NCI-H2196 treated with DMSO at 0.1 percent for 48 hours (cell line): ENCODE measurements at regions not wholly inside any gene's neighbourhood (a gene's known extent, or its start where the extent isn't known, plus 50 kb on each side); places are given as distances from the start of the nearest gene placed in this dataset.
A peak's percentile ranks its signal among the peaks of the same experiment; 100 is the strongest.

Experiments
- DNase-seq: peaks from one replicate; lab custom pipeline; 2025; ENCODE audit not compliant: unreplicated experiment; lab: John Stamatoyannopoulos, UW

- no peak for DNase-seq
These were observed 188.4 kb upstream of the KLF12 start for GRCh38 chr13:74322562-74322961.

GRCh38 chr13:74320282-74320681 lies 186.1 kb upstream of the KLF12 start:
- no peak for DNase-seq

GRCh38 chr13:74316547-74316946 lies 182.3 kb upstream of the KLF12 start:
- no peak for DNase-seq

- DNase-seq: no peak
These were observed 172.3 kb upstream of the KLF12 start for GRCh38 chr13:74306496-74306895.

- DNase-seq: no peak
These were observed 171.7 kb upstream of the KLF12 start for GRCh38 chr13:74305876-74306275.

GRCh38 chr13:74301258-74301935 lies 167.2 kb upstream of the KLF12 start:
- no peak for DNase-seq

GRCh38 chr13:74300162-74300561 lies 166.0 kb upstream of the KLF12 start:
- DNase-seq: no peak

GRCh38 chr13:74299721-74300120 lies 165.5 kb upstream of the KLF12 start:
- no peak for DNase-seq

GRCh38 chr13:74298923-74299322 lies 164.7 kb upstream of the KLF12 start:
- no peak for DNase-seq

GRCh38 chr13:74289861-74290773 lies 155.9 kb upstream of the KLF12 start:
- peak; percentile 70 for DNase-seq

- no peak for DNase-seq
These were observed 154.9 kb upstream of the KLF12 start for GRCh38 chr13:74289107-74289506.

- no peak for DNase-seq
These were observed 154.2 kb upstream of the KLF12 start for GRCh38 chr13:74288361-74288911.

- DNase-seq: peak; percentile 50
These were observed 153.5 kb upstream of the KLF12 start for GRCh38 chr13:74287724-74288169.

- no peak for DNase-seq
These were observed 146.7 kb upstream of the KLF12 start for GRCh38 chr13:74280795-74281490.

GRCh38 chr13:74280093-74280794 lies 146.0 kb upstream of the KLF12 start:
- no peak for DNase-seq

- DNase-seq: no peak
These were observed 144.7 kb upstream of the KLF12 start for GRCh38 chr13:74278901-74279300.

- no peak for DNase-seq
These were observed 140.7 kb upstream of the KLF12 start for GRCh38 chr13:74274916-74275315.

- DNase-seq: no peak
These were observed 139.4 kb upstream of the KLF12 start for GRCh38 chr13:74273581-74273980.

- DNase-seq: no peak
These were observed 138.6 kb upstream of the KLF12 start for GRCh38 chr13:74272826-74273225.

GRCh38 chr13:74270018-74270417 lies 135.8 kb upstream of the KLF12 start:
- no peak for DNase-seq

GRCh38 chr13:74266861-74267260 lies 132.7 kb upstream of the KLF12 start:
- no peak for DNase-seq
